ENCODE measurements at regions not wholly inside any gene's neighbourhood (a gene's known extent, or its start where the extent isn't known, plus 50 kb on each side); places are given as distances from the start of the nearest gene placed in this dataset.

- TF ChIP-seq CTCF (conservative IDR thresholded peaks at IDR 0.05; ENCODE audit: low read depth, low read length) (no peak), EZH2 (IDR thresholded peaks at IDR 0.05; ENCODE audit: low read length, unreplicated experiment) (no peak)
These were observed 147.4 kb upstream of the ZRANB2 start for GRCh38 chr1:71228241-71228640.

All from PC-3 (cell line).